WI38 (cell line): ENCODE measurements at regions not wholly inside any gene's neighbourhood (a gene's known extent, or its start where the extent isn't known, plus 50 kb on each side); places are given as distances from the start of the nearest gene placed in this dataset.

Experiments
- H3K4me3 ChIP-seq: 2 replicates; pipeline ENCODE4 v1.5.1; 2011; ENCODE audit warnings: low read depth, mild to moderate bottlenecking, control low read depth, low read length
- CTCF ChIP-seq: IDR thresholded peaks from 2 replicates; pipeline ENCODE4 v1.5.1; 2012; ENCODE audit warnings: low read depth, mild to moderate bottlenecking, control low read depth, low read length

- TF ChIP-seq CTCF, result no peak
Observed at GRCh38 chr16:75911896-75912295, 185.6 kb upstream of the CPHXL start.

GRCh38 chr16:75913958-75914357 lies 187.7 kb upstream of the CPHXL start:
- no peak overlapping the region for H3K4me3 ChIP-seq
- TF ChIP-seq CTCF, result no peak

More at GRCh38 chr16:75911896-75912295, 185.6 kb upstream of the CPHXL start:
- no peak overlapping the region for H3K4me3 ChIP-seq

GRCh38 chr16:75916451-75916850 lies 190.2 kb upstream of the CPHXL start:
- no peak overlapping the region for H3K4me3 ChIP-seq
- no peak for TF ChIP-seq CTCF

GRCh38 chr16:75918109-75918508 lies 191.8 kb upstream of the CPHXL start:
- no peak overlapping the region for H3K4me3 ChIP-seq
- no peak for TF ChIP-seq CTCF

- no peak overlapping the region for H3K4me3 ChIP-seq
- no peak for TF ChIP-seq CTCF
Observed at GRCh38 chr16:75919664-75920063, 193.4 kb upstream of the CPHXL start.

GRCh38 chr16:75921281-75921680 lies 195.0 kb upstream of the CPHXL start:
- TF ChIP-seq CTCF, result no peak
- H3K4me3 ChIP-seq, result no peak overlapping the region

- H3K4me3 ChIP-seq, result no peak overlapping the region
- no peak for TF ChIP-seq CTCF
Observed at GRCh38 chr16:75922250-75922649, 196.0 kb upstream of the CPHXL start.
